ENCODE measurements at regions not wholly inside any gene's neighbourhood (a gene's known extent, or its start where the extent isn't known, plus 50 kb on each side); places are given as distances from the start of the nearest gene placed in this dataset.

DNA sequence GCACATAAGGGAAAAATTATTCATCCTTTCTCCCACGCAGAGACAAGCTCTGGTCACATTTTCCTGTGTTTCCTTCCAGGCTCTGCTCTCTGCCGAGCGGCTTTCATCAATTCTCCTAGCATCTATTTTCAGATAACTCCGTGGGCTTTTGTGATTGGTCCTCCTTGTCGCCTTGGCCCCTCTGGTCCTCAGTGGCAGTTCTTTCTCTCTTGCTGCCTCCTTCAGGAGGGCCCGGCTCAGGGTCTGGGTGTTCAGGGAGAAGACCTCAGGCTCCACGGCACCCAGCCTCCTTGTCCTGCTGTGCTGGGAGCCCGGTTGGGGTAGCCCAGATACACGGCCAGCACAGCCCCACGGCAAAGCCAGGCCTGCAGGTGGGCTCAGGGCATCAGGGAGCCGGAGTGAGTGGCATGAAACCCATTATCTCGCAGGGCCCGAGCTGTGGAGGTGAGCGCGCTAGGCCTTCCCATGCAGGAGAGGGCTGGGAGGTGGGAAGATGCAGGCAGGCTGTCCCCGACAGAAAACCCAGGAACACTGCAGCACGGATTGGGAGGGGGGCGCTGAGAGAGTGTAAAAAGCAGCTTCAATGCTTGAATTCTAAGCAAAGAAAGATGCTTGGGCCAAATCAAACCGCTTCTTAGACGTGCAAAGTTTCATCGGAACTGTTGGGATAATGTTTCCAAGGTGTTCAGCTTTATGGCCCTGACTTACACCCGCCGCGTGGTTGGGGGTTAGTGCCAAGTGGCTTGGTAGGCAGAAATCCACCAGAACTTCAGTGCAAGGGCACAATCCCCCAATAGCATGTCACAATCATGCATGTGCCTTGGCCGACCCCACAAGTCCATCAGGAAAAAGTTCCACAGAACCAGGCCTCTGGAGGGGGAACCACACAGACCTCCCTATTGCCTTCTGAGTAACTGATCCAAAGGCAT is 81.9 kb upstream of the WNT7B start:
- TF ChIP-seq, protein P1, sequence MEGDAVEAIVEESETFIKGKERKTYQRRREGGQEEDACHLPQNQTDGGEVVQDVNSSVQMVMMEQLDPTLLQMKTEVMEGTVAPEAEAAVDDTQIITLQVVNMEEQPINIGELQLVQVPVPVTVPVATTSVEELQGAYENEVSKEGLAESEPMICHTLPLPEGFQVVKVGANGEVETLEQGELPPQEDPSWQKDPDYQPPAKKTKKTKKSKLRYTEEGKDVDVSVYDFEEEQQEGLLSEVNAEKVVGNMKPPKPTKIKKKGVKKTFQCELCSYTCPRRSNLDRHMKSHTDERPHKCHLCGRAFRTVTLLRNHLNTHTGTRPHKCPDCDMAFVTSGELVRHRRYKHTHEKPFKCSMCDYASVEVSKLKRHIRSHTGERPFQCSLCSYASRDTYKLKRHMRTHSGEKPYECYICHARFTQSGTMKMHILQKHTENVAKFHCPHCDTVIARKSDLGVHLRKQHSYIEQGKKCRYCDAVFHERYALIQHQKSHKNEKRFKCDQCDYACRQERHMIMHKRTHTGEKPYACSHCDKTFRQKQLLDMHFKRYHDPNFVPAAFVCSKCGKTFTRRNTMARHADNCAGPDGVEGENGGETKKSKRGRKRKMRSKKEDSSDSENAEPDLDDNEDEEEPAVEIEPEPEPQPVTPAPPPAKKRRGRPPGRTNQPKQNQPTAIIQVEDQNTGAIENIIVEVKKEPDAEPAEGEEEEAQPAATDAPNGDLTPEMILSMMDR (conservative IDR thresholded peaks at IDR 0.05; ENCODE audit: low read length) = no peak
- TF ChIP-seq EZH2phosphoT487 (IDR thresholded peaks at IDR 0.05; ENCODE audit: borderline replicate concordance) = no peak
